ENCODE measurements at regions not wholly inside any gene's neighbourhood (a gene's known extent, or its start where the extent isn't known, plus 50 kb on each side); places are given as distances from the start of the nearest gene placed in this dataset.

GRCh38 chr3:180749796-180750195, 70.5 kb upstream of the CCDC39 start:
- H3K4me3 ChIP-seq, result no peak overlapping the region
- H3K79me2 ChIP-seq (ENCODE audit: low read depth), result no peaks in the 10 kb centered on the region
- no peak overlapping the region for H3K4me2 ChIP-seq
- H3K27ac ChIP-seq, result no peak overlapping the region
- H2AFZ ChIP-seq, result no peak overlapping the region
- no peaks in the 10 kb centered on the region for H3F3A ChIP-seq (ENCODE audit: insufficient read depth, low read depth)
- H3K9me3 ChIP-seq (ENCODE audit: insufficient read depth, low read depth), result no peaks in the 10 kb centered on the region
- no peaks in the 10 kb centered on the region for H3K27me3 ChIP-seq (ENCODE audit: insufficient read depth, low read depth)
- H3K36me3 ChIP-seq (ENCODE audit: low read depth), result no peaks in the 10 kb centered on the region
- intact Hi-C loops (cut with micrococcal nuclease; ENCODE audit: unreplicated experiment), result no loop called here
- no peak for DNase-seq
- H3K9me2 ChIP-seq (ENCODE audit: insufficient read depth), result no peaks in the 10 kb centered on the region
- H4K20me1 ChIP-seq (ENCODE audit: insufficient read depth), result no peaks in the 10 kb centered on the region
- TF ChIP-seq EZH2 (IDR thresholded peaks at IDR 0.05; ENCODE audit: low read depth) (no peak), CTCF (conservative IDR thresholded peaks at IDR 0.05) (no peak)
- no peaks in the 10 kb centered on the region for H3K4me1 ChIP-seq (replicated peaks; ENCODE audit: insufficient read depth)
- ChIA-PET POLR2A (ENCODE audit: unreplicated experiment) (no interaction called here), CTCF (interaction anchor here (0.9 kb wide), 1 partner anchor 11 kb away, joined by 3 read pairs; no protein-coding TSS in a partner anchor)
- BruUV-seq (replicated peaks), result no TSS peak

DNA sequence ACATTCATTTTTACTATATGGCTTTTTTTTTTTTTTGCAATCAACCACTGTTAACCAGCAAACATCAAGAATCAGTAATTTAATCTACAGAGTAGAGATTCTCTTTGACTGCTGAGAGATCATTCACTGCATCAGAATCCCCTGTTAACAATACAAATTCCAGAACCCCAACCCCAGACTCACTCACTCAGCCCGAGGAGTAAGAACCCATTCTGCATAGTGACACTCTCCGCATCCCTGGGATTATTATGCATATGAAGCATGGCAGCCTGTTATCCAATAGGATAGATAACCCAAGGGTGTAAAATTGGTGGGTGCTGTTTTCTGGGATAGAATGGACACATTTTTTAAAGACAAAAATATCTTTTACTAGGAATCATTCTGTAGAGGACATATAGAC, 76.3 kb upstream of the CCDC39 start:
- no peaks in the 10 kb centered on the region for H3K9me3 ChIP-seq (ENCODE audit: insufficient read depth, low read depth)
- BruUV-seq (replicated peaks), result no TSS peak
- H3K27me3 ChIP-seq (ENCODE audit: insufficient read depth, low read depth), result no peaks in the 10 kb centered on the region
- H3F3A ChIP-seq (ENCODE audit: insufficient read depth, low read depth), result no peaks in the 10 kb centered on the region
- no peak overlapping the region for H2AFZ ChIP-seq
- intact Hi-C loops (cut with micrococcal nuclease; ENCODE audit: unreplicated experiment), result no loop called here
- no peak for DNase-seq
- no peaks in the 10 kb centered on the region for H3K4me1 ChIP-seq (replicated peaks; ENCODE audit: insufficient read depth)
- POLR2A ChIA-PET (ENCODE audit: unreplicated experiment), result no interaction called here
- no peak overlapping the region for H3K4me3 ChIP-seq
- H3K27ac ChIP-seq, result no peak overlapping the region
- no peaks in the 10 kb centered on the region for H4K20me1 ChIP-seq (ENCODE audit: insufficient read depth)
- TF ChIP-seq EZH2 (IDR thresholded peaks at IDR 0.05; ENCODE audit: low read depth) (no peak), CTCF (conservative IDR thresholded peaks at IDR 0.05) (no peak)
- H3K79me2 ChIP-seq (ENCODE audit: low read depth), result no peaks in the 10 kb centered on the region
- no peaks in the 10 kb centered on the region for H3K9me2 ChIP-seq (ENCODE audit: insufficient read depth)
- CTCF ChIA-PET, result no interaction called here
- no peak overlapping the region for H3K4me2 ChIP-seq
- H3K36me3 ChIP-seq (ENCODE audit: low read depth), result no peaks in the 10 kb centered on the region

DNA sequence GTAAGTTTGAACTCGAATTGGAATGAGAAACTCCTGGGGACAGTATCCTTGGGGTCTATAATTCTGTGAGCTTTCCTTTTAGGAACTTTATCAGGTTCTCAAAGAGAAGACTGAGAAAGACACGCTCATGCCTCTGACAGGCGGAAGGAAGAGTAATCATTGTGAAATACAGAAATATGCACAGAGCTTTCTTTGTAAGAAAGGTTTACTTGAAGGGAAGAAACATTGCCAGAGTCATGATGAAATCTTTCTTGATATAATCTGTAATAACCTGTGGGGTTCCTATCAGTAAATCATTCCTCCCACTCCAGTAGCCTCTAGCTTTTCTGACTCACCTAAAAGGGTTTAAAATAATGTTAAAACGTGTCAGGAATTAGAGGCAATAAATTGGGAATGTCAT, 83.6 kb upstream of the CCDC39 start:
- DNase-seq, result peak in 1 of 2 experiments; percentile 65
- Histone ChIP-seq H3K9me3 (ENCODE audit: insufficient read depth, low read depth) (no peaks in the 10 kb centered on the region), H3K4me3 (no peak overlapping the region), H3K4me2 (peak overlapping the region; percentile 14; the same call in 1 of the 2 replicates), H3F3A (ENCODE audit: insufficient read depth, low read depth) (no peaks in the 10 kb centered on the region), H2AFZ (no peak overlapping the region), H3K36me3 (ENCODE audit: low read depth) (no peaks in the 10 kb centered on the region), H3K4me1 (replicated peaks; ENCODE audit: insufficient read depth) (no peaks in the 10 kb centered on the region), H4K20me1 (ENCODE audit: insufficient read depth) (no peaks in the 10 kb centered on the region), H3K79me2 (ENCODE audit: low read depth) (no peaks in the 10 kb centered on the region), H3K27ac (no peak overlapping the region), H3K9me2 (ENCODE audit: insufficient read depth) (no peaks in the 10 kb centered on the region), H3K27me3 (ENCODE audit: insufficient read depth, low read depth) (no peaks in the 10 kb centered on the region)
- no TSS peak for BruUV-seq (replicated peaks)
- ChIA-PET CTCF (interaction anchor here (0.6 kb wide), 1 partner anchor 10 kb away, joined by 5 read pairs; no protein-coding TSS in a partner anchor), POLR2A (ENCODE audit: unreplicated experiment) (no interaction called here)
- TF ChIP-seq CTCF (conservative IDR thresholded peaks at IDR 0.05) (no peak), EZH2 (IDR thresholded peaks at IDR 0.05; ENCODE audit: low read depth) (no peak)
- intact Hi-C loops (cut with micrococcal nuclease; ENCODE audit: unreplicated experiment), result no loop called here

Data from PC-9 (cell line).